Mesenchymal stem cell (in vitro differentiated cells and primary cell): ENCODE measurements at regions not wholly inside any gene's neighbourhood (a gene's known extent, or its start where the extent isn't known, plus 50 kb on each side); places are given as distances from the start of the nearest gene placed in this dataset.

Source experiments
- DNase-seq: peaks from one replicate; pipeline ENCODE4 v3.0.0-alpha.2; 2013
- H2AFZ ChIP-seq: one replicate; pipeline ENCODE4 v1.6.1; 2013; ENCODE audit warnings: low read depth, mild to moderate bottlenecking, control low read depth, inconsistent platforms, low read length, moderate library complexity
- H2AK5ac ChIP-seq: 2 replicates; pipeline ENCODE4 v1.6.1; 2013; ENCODE audit warnings: low read length, moderate library complexity, mild to moderate bottlenecking, inconsistent platforms; ENCODE audit not compliant: severe bottlenecking
- H2BK120ac ChIP-seq: one replicate; pipeline ENCODE4 v1.6.1; 2013; ENCODE audit warnings: low read depth, mild to moderate bottlenecking, inconsistent platforms, low read length, moderate library complexity
- H2BK12ac ChIP-seq, 2 experiments: one replicate each; pipeline ENCODE4 v1.6.1; 2013; ENCODE audit warnings: inconsistent platforms in 2 of 2, low read length in 2 of 2, mild to moderate bottlenecking in 2 of 2, moderate library complexity in 2 of 2, control low read depth in 1 of 2
- H2BK15ac ChIP-seq: one replicate; pipeline ENCODE4 v1.6.1; 2013; ENCODE audit warnings: mild to moderate bottlenecking, low read depth, inconsistent platforms; ENCODE audit not compliant: poor library complexity, severe bottlenecking
- H2BK5ac ChIP-seq: 2 replicates; pipeline ENCODE4 v1.6.1; 2013; ENCODE audit warnings: low read depth, mild to moderate bottlenecking, low read length, control low read depth, inconsistent platforms; ENCODE audit not compliant: poor library complexity, severe bottlenecking
- H3K14ac ChIP-seq, 2 experiments: one replicate each; pipeline ENCODE4 v1.6.1; 2013; ENCODE audit warnings: inconsistent platforms in 2 of 2, low read length in 2 of 2, control low read depth in 1 of 2, mild to moderate bottlenecking in 1 of 2, moderate library complexity in 1 of 2
- H3K18ac ChIP-seq, 2 experiments: one replicate each; pipeline ENCODE4 v1.6.1; 2013; ENCODE audit warnings: inconsistent platforms in 2 of 2, low read length in 2 of 2, control low read depth in 1 of 2, low read depth in 1 of 2, mild to moderate bottlenecking in 1 of 2
- H3K23ac ChIP-seq, 2 experiments: one replicate each; pipeline ENCODE4 v1.6.1; 2013; ENCODE audit warnings: inconsistent platforms in 2 of 2, low read length in 2 of 2, mild to moderate bottlenecking in 2 of 2, moderate library complexity in 2 of 2, control low read depth in 1 of 2
- H3K27ac ChIP-seq: 2 replicates; pipeline ENCODE4 v1.5.1; 2013; ENCODE audit warnings: mild to moderate bottlenecking, moderate library complexity, low read length, control low read depth, inconsistent platforms; ENCODE audit not compliant: poor library complexity, severe bottlenecking
- H3K27me3 ChIP-seq, 2 experiments: 2 replicates each; pipeline versions ENCODE4 v1.6.1 to v1.7.0; 2013; ENCODE audit warnings: low read length in 2 of 2, mild to moderate bottlenecking in 2 of 2, moderate library complexity in 2 of 2, control low read depth in 1 of 2, inconsistent platforms in 1 of 2; ENCODE audit not compliant: control insufficient read depth in 1 of 2, insufficient read depth in 1 of 2
- H3K36me3 ChIP-seq, 2 experiments: 2 replicates each; pipeline versions ENCODE4 v1.6.1 to v1.7.0; 2013; ENCODE audit warnings: low read length in 2 of 2, control low read depth in 1 of 2, inconsistent platforms in 1 of 2, low read depth in 1 of 2, mild to moderate bottlenecking in 1 of 2; ENCODE audit not compliant: insufficient read depth in 2 of 2, control insufficient read depth in 1 of 2
- H3K4ac ChIP-seq, 2 experiments: one replicate each; pipeline ENCODE4 v1.6.1; 2013; ENCODE audit warnings: inconsistent platforms in 2 of 2, low read length in 2 of 2, mild to moderate bottlenecking in 2 of 2, moderate library complexity in 2 of 2, control low read depth in 1 of 2, low read depth in 1 of 2
- H3K4me1 ChIP-seq: 2 replicates; pipeline ENCODE4 v1.6.1; 2013; ENCODE audit warnings: low read depth, low read length, control low read depth; ENCODE audit not compliant: control insufficient read depth, insufficient read depth
- H3K4me2 ChIP-seq: 2 replicates; pipeline ENCODE4 v1.6.1; 2013; ENCODE audit warnings: low read length, mild to moderate bottlenecking, inconsistent platforms; ENCODE audit not compliant: poor library complexity, severe bottlenecking
- H3K4me3 ChIP-seq, 2 experiments: 2 replicates each; pipeline versions ENCODE4 v1.5.1 to v1.7.0; 2013; ENCODE audit warnings: low read length in 2 of 2, mild to moderate bottlenecking in 2 of 2, control low read depth in 1 of 2, low read depth in 1 of 2; ENCODE audit not compliant: insufficient read depth in 1 of 2
- H3K79me1 ChIP-seq: replicated peaks from 2 replicates; pipeline ENCODE4 v1.6.1; 2013; ENCODE audit warnings: mild to moderate bottlenecking, control low read depth, low read length, inconsistent platforms; ENCODE audit not compliant: poor library complexity, severe bottlenecking
- H3K9ac ChIP-seq: 2 replicates; pipeline ENCODE4 v1.7.0; 2013; ENCODE audit warnings: mild to moderate bottlenecking, low read length, moderate library complexity
- H3K9me3 ChIP-seq: 2 replicates; pipeline ENCODE4 v1.7.0; 2013; ENCODE audit warnings: mild to moderate bottlenecking, low read length; ENCODE audit not compliant: control insufficient read depth
- H4K8ac ChIP-seq: one replicate; pipeline ENCODE4 v1.6.1; 2013; ENCODE audit warnings: inconsistent platforms, mild to moderate bottlenecking, low read length, moderate library complexity
- H4K91ac ChIP-seq: one replicate; pipeline ENCODE4 v1.6.1; 2013; ENCODE audit warnings: mild to moderate bottlenecking, low read length, inconsistent platforms
- WGBS: methylation state at CpG from one replicate; pipeline ENCODE4 v1.1.7; 2013; ENCODE audit warnings: mixed read lengths; 5-methylcytosine and 5-hydroxymethylcytosine counted together

- WGBS, result 92% methylated on average over 1 of the region's 1 CpG
- Histone ChIP-seq H3K4me1 (no peaks in the 10 kb centered on the region), H3K4ac (no peak overlapping the region), H4K91ac (no peak overlapping the region), H3K23ac (no peak overlapping the region), H3K9ac (peak overlapping the region; percentile 16), H4K8ac (no peak overlapping the region), H2AK5ac (no peak overlapping the region), H2BK120ac (no peak overlapping the region), H3K27me3 (no peaks in the 10 kb centered on the region), H3K14ac (no peak overlapping the region), H3K79me1 (no peaks in the 10 kb centered on the region), H3K4me2 (no peak overlapping the region), H3K27ac (no peak overlapping the region), H3K18ac (no peak overlapping the region), H2BK12ac (no peak overlapping the region), H2AFZ (no peak overlapping the region), H3K9me3 (no peaks in the 10 kb centered on the region), H3K36me3 (no peaks in the 10 kb centered on the region), H2BK5ac (no peak overlapping the region), H2BK15ac (no peak overlapping the region), H3K4me3 (no peak overlapping the region)
- DNase-seq, result peak; percentile 75
Observed at GRCh38 chr5:99000876-99001275, 72.1 kb upstream of the CHD1 start.

- no peak overlapping the region for H2AK5ac ChIP-seq
- H3K27ac ChIP-seq, result no peak overlapping the region
- no peak overlapping the region for H3K4me3 ChIP-seq
- H3K4ac ChIP-seq, result no peak overlapping the region
- WGBS, result 80% methylated on average over 2 of the region's 3 CpGs
- no peaks in the 10 kb centered on the region for H3K9me3 ChIP-seq
- H4K8ac ChIP-seq, result no peak overlapping the region
- H3K4me2 ChIP-seq, result no peak overlapping the region
- no peaks in the 10 kb centered on the region for H3K36me3 ChIP-seq
- H3K79me1 ChIP-seq, result no peaks in the 10 kb centered on the region
- no peak overlapping the region for H4K91ac ChIP-seq
- no peak overlapping the region for H3K14ac ChIP-seq
- no peak overlapping the region for H3K18ac ChIP-seq
- DNase-seq, result no peak
- no peak overlapping the region for H2BK15ac ChIP-seq
- H2AFZ ChIP-seq, result no peak overlapping the region
- H2BK5ac ChIP-seq, result no peak overlapping the region
- no peak overlapping the region for H3K9ac ChIP-seq
- H3K27me3 ChIP-seq, result no peaks in the 10 kb centered on the region
- no peak overlapping the region for H2BK120ac ChIP-seq
- H3K23ac ChIP-seq, result no peak overlapping the region
- no peak overlapping the region for H2BK12ac ChIP-seq
- no peaks in the 10 kb centered on the region for H3K4me1 ChIP-seq
Observed at GRCh38 chr5:99000221-99000620, 71.4 kb upstream of the CHD1 start.

- Histone ChIP-seq H4K91ac (no peak overlapping the region), H3K4ac (no peak overlapping the region), H3K27ac (no peak overlapping the region), H2AK5ac (no peak overlapping the region), H3K27me3 (no peaks in the 10 kb centered on the region), H3K36me3 (no peaks in the 10 kb centered on the region), H2BK120ac (no peak overlapping the region), H3K9me3 (no peaks in the 10 kb centered on the region), H3K4me2 (no peak overlapping the region), H3K9ac (no peak overlapping the region), H2AFZ (no peak overlapping the region), H2BK15ac (no peak overlapping the region), H3K79me1 (no peaks in the 10 kb centered on the region), H3K4me1 (no peaks in the 10 kb centered on the region), H3K18ac (no peak overlapping the region), H3K23ac (no peak overlapping the region), H3K14ac (no peak overlapping the region), H2BK5ac (no peak overlapping the region), H4K8ac (no peak overlapping the region), H2BK12ac (no peak overlapping the region), H3K4me3 (no peak overlapping the region)
- 58% methylated on average over 1 of the region's 4 CpGs for WGBS
- DNase-seq, result no peak
Observed at GRCh38 chr5:98999631-99000030, 70.8 kb upstream of the CHD1 start.

- Histone ChIP-seq H3K27ac (no peak overlapping the region), H2AK5ac (no peak overlapping the region), H3K4me2 (no peak overlapping the region), H3K79me1 (no peaks in the 10 kb centered on the region), H4K91ac (no peak overlapping the region), H3K18ac (no peak overlapping the region), H3K27me3 (no peaks in the 10 kb centered on the region), H3K9me3 (no peaks in the 10 kb centered on the region), H2BK15ac (no peak overlapping the region), H3K36me3 (no peaks in the 10 kb centered on the region), H3K4me3 (no peak overlapping the region), H2AFZ (no peak overlapping the region), H3K9ac (peak overlapping the region; percentile 42), H2BK120ac (no peak overlapping the region), H3K14ac (no peak overlapping the region), H3K23ac (no peak overlapping the region), H2BK12ac (no peak overlapping the region), H2BK5ac (no peak overlapping the region), H3K4me1 (no peaks in the 10 kb centered on the region), H3K4ac (no peak overlapping the region), H4K8ac (no peak overlapping the region)
- WGBS, result 52% methylated on average over 3 of the region's 5 CpGs
- peak; percentile 70 for DNase-seq
Observed at GRCh38 chr5:98997000-98997399, 68.2 kb upstream of the CHD1 start.
